K562 (cell line): ENCODE measurements at regions not wholly inside any gene's neighbourhood (a gene's known extent, or its start where the extent isn't known, plus 50 kb on each side); places are given as distances from the start of the nearest gene placed in this dataset.

Source experiments
- CTCF ChIP-seq, 3 experiments: IDR thresholded peaks in 2 of 3; conservative IDR thresholded peaks in 1 of 3; 2 replicates each; pipeline ENCODE4 v1.5.1; 2011 to 2012; ENCODE audit warnings: low read length in 3 of 3, mild to moderate bottlenecking in 3 of 3, control low read depth in 2 of 3, improper control_type of control experiment in 1 of 3, inconsistent platforms in 1 of 3, low read depth in 1 of 3, mixed read lengths in 1 of 3, moderate library complexity in 1 of 3; ENCODE audit not compliant: insufficient read depth in 2 of 3
- MTA1 ChIP-seq: fragments of 450-650 bp; IDR thresholded peaks from 2 replicates; pipeline ENCODE4 v1.6.1; 2017; ENCODE audit warnings: borderline replicate concordance
- NCOR1 ChIP-seq: fragments of 450-650 bp; IDR thresholded peaks from 2 replicates; pipeline ENCODE4 v1.6.1; 2016; ENCODE audit warnings: mild to moderate bottlenecking, moderate library complexity
- POLR2A ChIP-seq: fragments of 450-650 bp; conservative IDR thresholded peaks from 2 replicates; pipeline ENCODE4 v1.6.1; 2016
- POLR2AphosphoS2 ChIP-seq: IDR thresholded peaks from 2 replicates; pipeline ENCODE4 v1.6.1; 2012; ENCODE audit warnings: low read length, improper control_type of control experiment
- ZNF384 ChIP-seq: IDR thresholded peaks from 2 replicates; pipeline ENCODE4 v1.6.1; 2012; ENCODE audit warnings: low read depth, low read length, improper control_type of control experiment
- ZNF449 ChIP-seq: fragments of 250-450 bp; sonication (Bioruptor Pico); IDR thresholded peaks from 2 replicates; pipeline ENCODE4 v1.8.0; 2022; ENCODE audit warnings: moderate library complexity, mild to moderate bottlenecking, inconsistent platforms

- no peak for TF ChIP-seq POLR2AphosphoS2
- TF ChIP-seq MTA1, result no peak
- no peak for TF ChIP-seq ZNF384
- no peak for TF ChIP-seq NCOR1
- TF ChIP-seq CTCF (IDR thresholded peaks at IDR 0.05 in 2 of 3, conservative IDR thresholded peaks at IDR 0.05 in 1 of 3; ENCODE audit: insufficient read depth in 2 of 3, low read depth in 1 of 3, low read length in 3 of 3), result no peak
- TF ChIP-seq POLR2A, result no peak
- TF ChIP-seq ZNF449 (CRISPR knock-in tag), result no peak
These were observed 126.4 kb downstream of the SPRY2 start for GRCh38 chr13:80214521-80214991.
